HFF-Myc (cell line): ENCODE measurements at regions not wholly inside any gene's neighbourhood (a gene's known extent, or its start where the extent isn't known, plus 50 kb on each side); places are given as distances from the start of the nearest gene placed in this dataset.

ENCODE experiments used
- DNase-seq: peaks from one replicate; pipeline ENCODE4 v3.0.0-alpha.2; 2011; ENCODE audit warnings: low read depth; ENCODE audit errors: extremely low read depth
- H3K4me3 ChIP-seq: replicated peaks from 2 replicates; pipeline ENCODE4 v1.5.1; 2011; ENCODE audit warnings: low read depth, mild to moderate bottlenecking, control low read depth, low read length
- TF ChIP-seq, protein P1 (sequence below): IDR thresholded peaks from 2 replicates; pipeline ENCODE4 v1.5.1; 2012; ENCODE audit warnings: mild to moderate bottlenecking, low read depth, low read length, control low read depth; ENCODE audit errors: missing control alignments

DNA sequence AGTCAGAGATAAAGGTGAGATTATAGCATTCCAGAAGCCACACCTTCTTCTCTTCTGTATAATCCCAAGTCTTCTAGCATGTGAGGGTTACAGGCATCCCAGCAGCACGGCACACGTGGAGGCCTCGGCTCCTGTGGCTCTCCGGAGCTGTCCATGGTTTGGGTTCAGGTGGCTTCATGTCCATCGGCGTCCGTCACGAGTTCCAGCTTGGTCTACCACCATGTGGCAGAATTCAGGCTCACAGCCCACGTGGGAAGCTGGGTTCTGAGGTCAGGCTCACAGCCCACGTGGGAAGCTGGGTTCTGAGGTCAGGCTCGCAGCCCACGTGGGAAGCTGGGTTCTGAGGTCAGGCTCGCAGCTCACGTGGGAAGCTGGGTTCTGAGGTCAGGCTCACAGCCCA lies 378.3 kb upstream of the SALL3 start:
- DNase-seq, result no peak
- H3K4me3 ChIP-seq, result no peak overlapping the region
- TF ChIP-seq, protein P1, sequence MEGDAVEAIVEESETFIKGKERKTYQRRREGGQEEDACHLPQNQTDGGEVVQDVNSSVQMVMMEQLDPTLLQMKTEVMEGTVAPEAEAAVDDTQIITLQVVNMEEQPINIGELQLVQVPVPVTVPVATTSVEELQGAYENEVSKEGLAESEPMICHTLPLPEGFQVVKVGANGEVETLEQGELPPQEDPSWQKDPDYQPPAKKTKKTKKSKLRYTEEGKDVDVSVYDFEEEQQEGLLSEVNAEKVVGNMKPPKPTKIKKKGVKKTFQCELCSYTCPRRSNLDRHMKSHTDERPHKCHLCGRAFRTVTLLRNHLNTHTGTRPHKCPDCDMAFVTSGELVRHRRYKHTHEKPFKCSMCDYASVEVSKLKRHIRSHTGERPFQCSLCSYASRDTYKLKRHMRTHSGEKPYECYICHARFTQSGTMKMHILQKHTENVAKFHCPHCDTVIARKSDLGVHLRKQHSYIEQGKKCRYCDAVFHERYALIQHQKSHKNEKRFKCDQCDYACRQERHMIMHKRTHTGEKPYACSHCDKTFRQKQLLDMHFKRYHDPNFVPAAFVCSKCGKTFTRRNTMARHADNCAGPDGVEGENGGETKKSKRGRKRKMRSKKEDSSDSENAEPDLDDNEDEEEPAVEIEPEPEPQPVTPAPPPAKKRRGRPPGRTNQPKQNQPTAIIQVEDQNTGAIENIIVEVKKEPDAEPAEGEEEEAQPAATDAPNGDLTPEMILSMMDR, result no peak

DNA sequence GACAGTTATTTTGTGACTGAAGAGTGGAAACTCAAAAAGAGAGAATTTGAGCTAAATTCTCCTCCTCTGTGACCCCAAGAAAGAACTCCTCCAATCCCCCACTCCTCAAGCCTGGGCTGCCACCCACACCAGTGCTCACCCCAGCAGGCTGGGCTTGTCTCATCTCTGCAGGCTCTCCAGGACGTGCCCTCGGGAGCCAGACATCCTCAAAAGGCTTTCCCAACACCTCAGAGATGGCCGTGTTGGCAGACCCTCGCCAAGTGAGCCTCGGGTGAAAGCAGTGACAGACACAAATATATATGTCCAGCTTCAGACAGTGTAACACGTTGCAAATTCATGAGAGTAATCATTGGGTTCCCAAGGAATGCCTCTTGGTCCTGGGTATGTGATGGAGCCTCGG lies 377.7 kb upstream of the SALL3 start:
- TF ChIP-seq, protein P1, result no peak
- H3K4me3 ChIP-seq, result no peak overlapping the region
- DNase-seq, result no peak

DNA sequence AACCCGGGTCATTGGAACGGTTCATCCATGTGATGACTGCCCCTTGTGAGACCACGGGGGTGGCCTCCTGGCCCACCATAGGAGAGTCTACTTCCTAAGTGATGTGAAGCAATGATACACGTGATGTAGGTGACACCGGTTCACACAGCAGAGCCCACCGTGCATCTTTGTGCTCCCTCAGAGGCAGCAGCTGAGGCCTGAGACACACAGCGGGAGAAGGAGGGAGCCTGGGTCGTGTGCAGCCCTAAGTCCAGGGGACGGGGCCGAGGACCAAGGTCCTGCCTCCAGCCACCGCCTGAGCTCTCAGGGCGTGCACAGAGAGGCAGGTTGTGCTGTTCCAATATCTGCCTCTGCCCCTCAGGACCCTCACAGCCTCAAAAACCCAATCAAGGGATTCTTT lies 377.2 kb upstream of the SALL3 start:
- DNase-seq, result no peak
- TF ChIP-seq, protein P1, result no peak
- H3K4me3 ChIP-seq, result no peak overlapping the region

DNA sequence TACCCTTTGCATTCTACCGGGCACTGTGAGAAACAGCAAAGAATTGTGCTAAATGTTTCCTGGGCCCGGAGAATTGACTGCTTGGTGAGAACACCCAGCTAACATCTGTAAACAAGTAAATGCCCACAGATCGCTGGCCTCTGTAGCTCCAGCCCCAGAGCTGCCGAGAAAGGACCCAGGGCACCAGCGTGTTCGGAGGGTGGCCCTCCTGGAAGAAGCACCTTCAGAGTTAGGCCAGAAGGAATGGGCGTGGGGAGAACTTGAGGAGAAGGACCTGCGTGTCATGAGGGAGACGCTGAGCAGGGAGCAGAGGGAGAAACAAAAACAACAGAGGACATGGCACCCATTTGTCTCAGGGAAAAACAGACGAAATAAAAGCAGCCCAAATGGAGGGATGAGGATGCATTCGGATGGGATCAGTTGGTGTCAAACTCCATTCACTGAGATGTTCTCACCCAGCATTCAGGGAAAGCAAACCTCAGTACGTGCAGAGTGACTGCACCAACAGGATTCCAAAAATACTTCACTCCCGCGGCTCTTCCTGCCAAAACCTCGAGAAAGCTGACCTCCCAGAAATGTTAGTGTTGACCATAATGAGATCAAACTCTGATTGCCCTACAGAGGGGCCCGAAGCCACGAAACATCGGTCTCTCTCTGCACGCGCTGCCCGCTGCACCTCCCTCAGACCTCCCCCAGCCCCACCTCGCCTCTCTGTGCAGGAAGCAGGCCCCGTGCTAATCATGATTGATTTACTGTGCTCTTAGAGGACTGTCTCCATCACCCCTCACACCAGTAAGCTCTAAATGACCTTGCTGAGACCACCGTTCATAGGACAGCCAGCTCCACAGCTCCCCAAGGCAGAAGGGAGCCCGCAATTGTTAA lies 376.3 kb upstream of the SALL3 start:
- no peak for DNase-seq
- H3K4me3 ChIP-seq, result no peak overlapping the region
- TF ChIP-seq, protein P1, result no peak

DNA sequence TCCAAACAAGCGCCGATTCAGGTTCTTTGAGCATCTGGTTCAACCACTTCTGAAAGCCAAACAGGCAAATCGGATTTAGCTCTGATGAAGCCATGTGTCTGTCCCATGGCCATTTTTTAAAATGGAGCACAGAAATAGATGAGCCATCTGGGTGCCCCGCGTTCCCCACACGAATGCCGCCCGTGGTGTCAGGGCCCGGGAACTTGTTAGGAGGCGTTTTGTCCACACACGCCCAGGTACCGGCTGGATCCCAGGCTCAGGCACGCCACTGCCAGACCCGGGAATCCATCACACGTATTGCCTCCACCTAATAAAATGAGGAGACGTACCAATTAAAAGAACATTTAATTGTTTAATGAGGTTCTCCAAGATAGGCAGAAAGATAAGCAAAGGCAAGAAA lies 374.4 kb upstream of the SALL3 start:
- no peak overlapping the region for H3K4me3 ChIP-seq
- TF ChIP-seq, protein P1, result no peak
- no peak for DNase-seq

DNA sequence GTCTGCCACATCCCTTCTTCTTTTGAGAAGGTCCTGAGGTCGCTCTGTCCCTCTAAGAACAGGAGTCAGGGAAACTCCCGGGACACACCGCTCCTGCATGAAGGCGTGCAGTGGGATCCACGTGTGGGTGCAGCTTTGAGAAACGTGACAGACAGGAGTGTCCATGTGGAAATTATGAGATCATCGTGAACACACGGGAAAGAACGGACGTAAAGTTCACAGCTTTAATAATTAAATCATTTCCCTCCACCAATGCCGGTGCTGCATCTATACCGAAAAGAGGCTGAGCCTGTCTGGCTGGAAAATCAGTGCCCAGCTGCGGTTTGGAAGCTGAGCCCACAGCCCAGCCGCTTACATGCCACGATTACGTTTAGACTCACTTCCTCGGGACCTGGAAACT lies 372.4 kb upstream of the SALL3 start:
- DNase-seq, result no peak
- no peak overlapping the region for H3K4me3 ChIP-seq
- TF ChIP-seq, protein P1, result no peak
